HCT116 (cell line): ENCODE measurements at regions not wholly inside any gene's neighbourhood (a gene's known extent, or its start where the extent isn't known, plus 50 kb on each side); places are given as distances from the start of the nearest gene placed in this dataset.

Source experiments
- ATAC-seq: fragments of 200-7000 bp; cut with Tn5 transposase; 2 replicates; pipeline ENCODE4 v1.9.1; 2020; ENCODE audit warnings: mild to moderate bottlenecking, moderate library complexity
- BruUV-seq: library from RNA; stranded (reverse); fragments of 400-500 nt; replicated peaks from 2 replicates; lab custom pipeline; 2021; lab: Mats Ljungman, UMichigan
- CTCF ChIA-PET: fragments of 300-600 bp; sonication (Branson Sonifier 250); formaldehyde crosslinking; loops from one replicate; lab custom pipeline; 2021; ENCODE audit warnings: antibody characterized with exemption; lab: Charles Lee
- POLR2A ChIA-PET: fragments of 300-600, 350-600 bp; sonication (Branson Sonifier 250); formaldehyde crosslinking; loops from one replicate; lab custom pipeline; 2021; ENCODE audit warnings: antibody characterized with exemption; lab: Charles Lee
- RAD21 ChIA-PET, 2 experiments: fragments of 300-600 bp; sonication (Branson Sonifier 250); formaldehyde crosslinking; loops; one replicate each; lab custom pipeline; 2023; ENCODE audit warnings: low total read pairs in 2 of 2; ENCODE audit not compliant: uncharacterized antibody in 2 of 2, unreplicated experiment in 2 of 2, low non-redundant PET in 1 of 2; lab: Charles Lee
- DNase-seq: peaks from one replicate; pipeline ENCODE4 v3.0.0-alpha.2; 2010; ENCODE audit warnings: low read depth, low spot score
- H2AFZ ChIP-seq: fragments of 200-600 bp; shearing (Covaris generic), sonication (generic); 2 replicates; pipeline ENCODE4 v1.6.1; 2017; ENCODE audit warnings: low read depth, mixed run types, mixed read lengths, antibody characterized with exemption, low read length; ENCODE audit not compliant: poor library complexity, severe bottlenecking
- H3K27ac ChIP-seq: 2 replicates; pipeline ENCODE4 v1.5.1; 2012; ENCODE audit warnings: low read depth, low read length
- H3K27me3 ChIP-seq: fragments of 200-600 bp; sonication (generic); 2 replicates; pipeline ENCODE4 v1.6.1; 2016; ENCODE audit warnings: mixed run types, low read length, mixed read lengths; ENCODE audit not compliant: insufficient read depth
- H3K36me3 ChIP-seq, 2 experiments: fragments of 200-500 bp in 1 of 2; fragments of 200-600 bp in 1 of 2; sonication (Bioruptor generic) in 1 of 2; sonication (generic) in 1 of 2; 2 replicates each; pipeline versions ENCODE4 v1.5.1 to v1.6.1; 2014 to 2016; ENCODE audit warnings: low read length in 2 of 2, inconsistent platforms in 1 of 2, mixed read lengths in 1 of 2, mixed run types in 1 of 2; ENCODE audit not compliant: insufficient read depth in 2 of 2, control insufficient read depth in 1 of 2
- H3K4me1 ChIP-seq, 2 experiments: fragments of 200-600 bp in 1 of 2; sonication (generic) in 1 of 2; 2 replicates each; pipeline versions ENCODE4 v1.5.1 to v1.6.1; 2012 to 2017; ENCODE audit warnings: low read length in 2 of 2, inconsistent platforms in 1 of 2, mild to moderate bottlenecking in 1 of 2, mixed read lengths in 1 of 2, mixed run types in 1 of 2, moderate library complexity in 1 of 2; ENCODE audit not compliant: insufficient read depth in 2 of 2, control insufficient read depth in 1 of 2
- H3K4me2 ChIP-seq: fragments of 200-600 bp; sonication (generic); 2 replicates; pipeline ENCODE4 v1.6.1; 2017; ENCODE audit warnings: mixed run types, low read length, mixed read lengths
- H3K4me3 ChIP-seq, 2 experiments: fragments of 200-600 bp in 1 of 2; sonication (generic) in 1 of 2; replicated peaks in 1 of 2; 2 replicates each; pipeline ENCODE4 v1.5.1; 2011 to 2016; ENCODE audit warnings: low read length in 2 of 2, control low read depth in 1 of 2, low read depth in 1 of 2, mild to moderate bottlenecking in 1 of 2, mixed read lengths in 1 of 2, mixed run types in 1 of 2
- H3K79me2 ChIP-seq: fragments of 200-600 bp; sonication (generic); 2 replicates; pipeline ENCODE4 v1.6.1; 2017; ENCODE audit warnings: mild to moderate bottlenecking, mixed run types, low read length, moderate library complexity, mixed read lengths; ENCODE audit not compliant: insufficient read depth
- H3K9ac ChIP-seq: fragments of 200-600 bp; sonication (generic); 2 replicates; pipeline ENCODE4 v1.6.1; 2016; ENCODE audit warnings: low read length, mixed read lengths
- H3K9me2 ChIP-seq: fragments of 200-600 bp; sonication (generic), shearing (Covaris generic); 2 replicates; pipeline ENCODE4 v1.6.1; 2017; ENCODE audit warnings: mixed run types, mild to moderate bottlenecking, moderate library complexity; ENCODE audit not compliant: insufficient read depth
- H3K9me3 ChIP-seq, 2 experiments: fragments of 200-500 bp in 1 of 2; fragments of 200-600 bp in 1 of 2; sonication (Bioruptor generic) in 1 of 2; sonication (generic) in 1 of 2; 2 replicates each; pipeline ENCODE4 v1.6.1; 2014 to 2017; ENCODE audit warnings: low read length in 2 of 2, mixed read lengths in 2 of 2, inconsistent platforms in 1 of 2, low read depth in 1 of 2, mild to moderate bottlenecking in 1 of 2, mixed run types in 1 of 2, moderate library complexity in 1 of 2; ENCODE audit not compliant: control insufficient read depth in 1 of 2, insufficient read depth in 1 of 2
- H4K20me1 ChIP-seq: fragments of 200-600 bp; sonication (generic), shearing (Covaris generic); 2 replicates; pipeline ENCODE4 v1.6.1; 2017; ENCODE audit warnings: mixed run types, mild to moderate bottlenecking, moderate library complexity; ENCODE audit not compliant: insufficient read depth
- CEBPB ChIP-seq: IDR thresholded peaks from 2 replicates; pipeline ENCODE4 v1.6.1; 2012; ENCODE audit warnings: low read depth
- RAD21 ChIP-seq: IDR thresholded peaks from 2 replicates; pipeline ENCODE4 v1.6.1; 2012; ENCODE audit warnings: low read depth, mild to moderate bottlenecking
- SP1 ChIP-seq: IDR thresholded peaks from 2 replicates; pipeline ENCODE4 v1.6.1; 2012; ENCODE audit warnings: low read depth
- YY1 ChIP-seq: IDR thresholded peaks from 2 replicates; pipeline ENCODE4 v1.6.1; 2011; ENCODE audit warnings: low read length, low read depth, moderate library complexity, mild to moderate bottlenecking; ENCODE audit not compliant: insufficient replicate concordance; ENCODE audit errors: extremely low read depth
- ZFX ChIP-seq: fragments of 450-650 bp; IDR thresholded peaks from 2 replicates; pipeline ENCODE4 v1.6.1; 2017
- intact Hi-C: fragments of 100-400 bp; cut with micrococcal nuclease; formaldehyde crosslinking; loops from 2 replicates; pipeline ENCODE4 v1.10.0; 2022
- TF ChIP-seq, protein P1 (sequence below): IDR thresholded peaks from 2 replicates; pipeline ENCODE4 v1.6.1; 2012
- TF ChIP-seq, protein P2 (sequence below), 3 experiments: fragments of 200-600 bp in 1 of 3; sonication (generic) in 1 of 3; IDR thresholded peaks in 2 of 3; conservative IDR thresholded peaks in 1 of 3; 2 replicates each; pipeline ENCODE4 v1.5.1; 2012 to 2017; ENCODE audit warnings: low read depth in 2 of 3, low read length in 2 of 3, antibody characterized with exemption in 1 of 3, borderline replicate concordance in 1 of 3, control low read depth in 1 of 3, mild to moderate bottlenecking in 1 of 3, mixed read lengths in 1 of 3, mixed run types in 1 of 3, moderate library complexity in 1 of 3; ENCODE audit not compliant: insufficient read depth in 1 of 3

DNA sequence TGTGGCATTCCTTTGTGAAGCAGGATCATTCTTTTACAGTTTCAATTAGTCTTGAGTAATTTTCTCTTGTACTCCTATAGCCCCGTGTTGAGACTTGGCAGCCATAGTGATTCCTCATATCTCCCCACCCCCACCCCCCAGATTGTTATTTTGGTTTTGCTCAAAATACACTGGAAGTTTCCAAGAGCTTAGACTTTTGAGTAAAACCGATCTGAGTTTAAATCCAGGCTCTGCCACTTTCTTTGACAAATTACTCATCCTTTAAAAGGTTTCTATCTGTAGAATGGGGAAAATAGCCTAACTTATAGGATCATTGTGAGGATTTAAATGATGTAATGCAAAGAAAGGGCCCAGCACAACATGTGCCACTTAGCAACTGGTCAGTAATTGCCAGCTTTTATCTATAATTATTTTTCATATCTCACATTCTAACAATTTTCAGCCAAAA, 53.1 kb upstream of the RC3H1 start:
- ChIA-PET CTCF (interaction anchor here (0.7 to 1.1 kb wide), 2 partner anchors 143 to 148 kb away, joined by 3 to 6 read pairs; no protein-coding TSS in a partner anchor), RAD21 (no interaction called here), POLR2A (interaction anchor here (0.5 kb wide), 1 partner anchor 201 kb away, joined by 4 read pairs; no protein-coding TSS in a partner anchor)
- TF ChIP-seq ZFX, result no peak
- peak; percentile 57 for TF ChIP-seq CEBPB
- TF ChIP-seq, protein P1, sequence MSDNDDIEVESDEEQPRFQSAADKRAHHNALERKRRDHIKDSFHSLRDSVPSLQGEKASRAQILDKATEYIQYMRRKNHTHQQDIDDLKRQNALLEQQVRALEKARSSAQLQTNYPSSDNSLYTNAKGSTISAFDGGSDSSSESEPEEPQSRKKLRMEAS, result peak; percentile 29; the same call in 1 of the 2 replicates
- TF ChIP-seq YY1, result peak; percentile 57
- ATAC-seq (peak; percentile 27; the same call in 1 of the 2 replicates), DNase-seq (no peak)
- Histone ChIP-seq H2AFZ (peak overlapping the region; percentile 96), H3K9ac (no peak overlapping the region), H3K36me3 (no peaks in the 10 kb centered on the region), H3K9me3 (no peaks in the 10 kb centered on the region), H3K4me1 (peaks cover 0 to 7% of the 10 kb centered on the region in 2 experiments; a peak in 2 of 4 replicates), H3K9me2 (no peaks in the 10 kb centered on the region), H4K20me1 (no peaks in the 10 kb centered on the region), H3K27ac (no peak overlapping the region), H3K4me2 (peak overlapping the region; percentile 34), H3K4me3 (no peak overlapping the region), H3K79me2 (no peaks in the 10 kb centered on the region), H3K27me3 (no peaks in the 10 kb centered on the region)
- no TSS peak for BruUV-seq
- intact Hi-C loops, result loop anchor here (2.0 to 10.0 kb wide), 5 partner anchors 120 to 1330 kb away; partner anchors contain the start of genes KLHL20 and ZBTB37

DNA sequence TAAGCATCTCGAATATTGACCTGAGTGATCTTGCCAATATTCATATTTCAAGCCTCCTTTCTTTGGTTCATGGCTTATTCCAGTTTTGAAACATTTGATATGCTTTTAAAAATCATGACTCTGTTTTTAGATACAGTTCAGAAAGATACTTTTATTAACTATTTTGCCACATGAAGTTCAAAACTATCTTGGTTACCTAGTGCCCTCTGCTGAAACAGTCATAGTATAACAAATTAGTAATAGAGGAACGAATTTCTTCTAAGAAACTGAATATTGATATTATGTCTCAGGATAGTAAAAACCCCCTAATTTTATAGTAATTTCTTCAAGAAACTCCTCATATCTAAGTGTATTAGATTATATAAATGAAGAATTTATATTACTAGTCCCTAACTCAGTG, 52.6 kb upstream of the RC3H1 start:
- peaks cover 0 to 7% of the 10 kb centered on the region in 2 experiments; a peak in 2 of 4 replicates for H3K4me1 ChIP-seq
- no peaks in the 10 kb centered on the region for H3K27me3 ChIP-seq
- H2AFZ ChIP-seq, result peak overlapping the region; percentile 96
- H3K36me3 ChIP-seq, result no peaks in the 10 kb centered on the region
- intact Hi-C loops, result loop anchor here (2.0 to 10.0 kb wide), 5 partner anchors 120 to 1330 kb away; partner anchors contain the start of genes KLHL20 and ZBTB37
- ChIA-PET CTCF (no interaction called here), RAD21 (no interaction called here), POLR2A (no interaction called here)
- H3K4me3 ChIP-seq, result no peak overlapping the region
- no peak overlapping the region for H3K9ac ChIP-seq
- H3K27ac ChIP-seq, result no peak overlapping the region
- peak; percentile 81 for TF ChIP-seq RAD21
- TF ChIP-seq, protein P2, sequence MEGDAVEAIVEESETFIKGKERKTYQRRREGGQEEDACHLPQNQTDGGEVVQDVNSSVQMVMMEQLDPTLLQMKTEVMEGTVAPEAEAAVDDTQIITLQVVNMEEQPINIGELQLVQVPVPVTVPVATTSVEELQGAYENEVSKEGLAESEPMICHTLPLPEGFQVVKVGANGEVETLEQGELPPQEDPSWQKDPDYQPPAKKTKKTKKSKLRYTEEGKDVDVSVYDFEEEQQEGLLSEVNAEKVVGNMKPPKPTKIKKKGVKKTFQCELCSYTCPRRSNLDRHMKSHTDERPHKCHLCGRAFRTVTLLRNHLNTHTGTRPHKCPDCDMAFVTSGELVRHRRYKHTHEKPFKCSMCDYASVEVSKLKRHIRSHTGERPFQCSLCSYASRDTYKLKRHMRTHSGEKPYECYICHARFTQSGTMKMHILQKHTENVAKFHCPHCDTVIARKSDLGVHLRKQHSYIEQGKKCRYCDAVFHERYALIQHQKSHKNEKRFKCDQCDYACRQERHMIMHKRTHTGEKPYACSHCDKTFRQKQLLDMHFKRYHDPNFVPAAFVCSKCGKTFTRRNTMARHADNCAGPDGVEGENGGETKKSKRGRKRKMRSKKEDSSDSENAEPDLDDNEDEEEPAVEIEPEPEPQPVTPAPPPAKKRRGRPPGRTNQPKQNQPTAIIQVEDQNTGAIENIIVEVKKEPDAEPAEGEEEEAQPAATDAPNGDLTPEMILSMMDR (IDR thresholded peaks at IDR 0.05 in 2 of 3, conservative IDR thresholded peaks at IDR 0.05 in 1 of 3; ENCODE audit: borderline replicate concordance in 1 of 3, insufficient read depth in 1 of 3, low read depth in 2 of 3, low read length in 2 of 3), result peak; percentile 18 to 71 (median 57); a peak in 3 of 6 replicates
- no peak for TF ChIP-seq SP1
- peak; percentile 66; the same call in 1 of the 2 replicates for ATAC-seq
- no peaks in the 10 kb centered on the region for H3K9me3 ChIP-seq
- no peak for DNase-seq
- H3K79me2 ChIP-seq, result no peaks in the 10 kb centered on the region
- no TSS peak for BruUV-seq
- H3K4me2 ChIP-seq, result peak overlapping the region; percentile 34
- no peaks in the 10 kb centered on the region for H4K20me1 ChIP-seq
- H3K9me2 ChIP-seq, result no peaks in the 10 kb centered on the region
